Astrocyte (in vitro differentiated cells and primary cell): ENCODE measurements at regions not wholly inside any gene's neighbourhood (a gene's known extent, or its start where the extent isn't known, plus 50 kb on each side); places are given as distances from the start of the nearest gene placed in this dataset.

Experiments used
- DNase-seq: peaks from one replicate; pipeline ENCODE4 v3.0.0-alpha.2; 2010; ENCODE audit warnings: low read depth
- FAIRE-seq: peaks from 2 replicates; lab custom pipeline; 2011; peaks lifted over from hg19 to GRCh38; lab: Jason Lieb, UNC
- H2AFZ ChIP-seq: 2 replicates; pipeline ENCODE4 v1.6.0; 2012; ENCODE audit warnings: low read depth, low read length, inconsistent platforms
- H3K27ac ChIP-seq: 2 replicates; pipeline ENCODE4 v1.5.1; 2011; ENCODE audit warnings: low read depth, low read length, inconsistent platforms
- H3K27me3 ChIP-seq: 2 replicates; pipeline ENCODE4 v1.6.0; 2011; ENCODE audit warnings: low read length, inconsistent platforms; ENCODE audit not compliant: insufficient read depth
- H3K36me3 ChIP-seq: 2 replicates; pipeline ENCODE4 v1.5.1; 2011; ENCODE audit warnings: low read length, inconsistent platforms; ENCODE audit not compliant: insufficient read depth
- H3K4me1 ChIP-seq: 2 replicates; pipeline ENCODE4 v1.5.1; 2011; ENCODE audit warnings: low read length, inconsistent platforms; ENCODE audit not compliant: insufficient read depth
- H3K4me2 ChIP-seq: 2 replicates; pipeline ENCODE4 v1.6.0; 2012; ENCODE audit warnings: low read length, inconsistent platforms
- H3K4me3 ChIP-seq: 2 replicates; pipeline ENCODE4 v1.5.1; 2011; ENCODE audit warnings: low read depth, mild to moderate bottlenecking, low read length, inconsistent platforms; ENCODE audit not compliant: insufficient read depth
- H3K79me2 ChIP-seq: 2 replicates; pipeline ENCODE4 v1.6.0; 2012; ENCODE audit warnings: mild to moderate bottlenecking, low read length, inconsistent platforms; ENCODE audit not compliant: insufficient read depth
- H3K9ac ChIP-seq: 2 replicates; pipeline ENCODE4 v1.6.0; 2012; ENCODE audit warnings: mild to moderate bottlenecking, low read length, inconsistent platforms
- H3K9me3 ChIP-seq: 2 replicates; pipeline ENCODE4 v1.5.1; 2012; ENCODE audit warnings: low read depth, mild to moderate bottlenecking, low read length, inconsistent platforms; ENCODE audit not compliant: insufficient read depth
- H4K20me1 ChIP-seq: 2 replicates; pipeline ENCODE4 v1.6.0; 2012; ENCODE audit warnings: low read length, inconsistent platforms; ENCODE audit not compliant: insufficient read depth
- H3K27ac Mint-ChIP-seq: one replicate; pipeline ENCODE4 v1.8.0; 2021; ENCODE audit warnings: mild to moderate bottlenecking, mixed read lengths; ENCODE audit not compliant: unreplicated experiment
- H3K27me3 Mint-ChIP-seq: one replicate; pipeline ENCODE4 v1.8.0; 2021; ENCODE audit warnings: low read depth, mixed read lengths; ENCODE audit not compliant: unreplicated experiment
- H3K36me3 Mint-ChIP-seq: one replicate; pipeline ENCODE4 v1.8.0; 2021; ENCODE audit warnings: low read depth, mixed read lengths; ENCODE audit not compliant: unreplicated experiment
- H3K4me1 Mint-ChIP-seq: one replicate; pipeline ENCODE4 v1.8.0; 2021; ENCODE audit warnings: low read depth, mixed read lengths; ENCODE audit not compliant: unreplicated experiment
- H3K4me3 Mint-ChIP-seq: one replicate; pipeline ENCODE4 v1.8.0; 2021; ENCODE audit warnings: mild to moderate bottlenecking, moderate library complexity, mixed read lengths; ENCODE audit not compliant: unreplicated experiment
- H3K9me3 Mint-ChIP-seq: one replicate; pipeline ENCODE4 v1.8.0; 2021; ENCODE audit warnings: mild to moderate bottlenecking, mixed read lengths; ENCODE audit not compliant: unreplicated experiment
- CTCF ChIP-seq: IDR thresholded peaks from 2 replicates; pipeline ENCODE4 v1.5.1; 2011; ENCODE audit warnings: low read depth, mild to moderate bottlenecking, inconsistent platforms, low read length, moderate library complexity; ENCODE audit not compliant: insufficient read depth
- EZH2 ChIP-seq: IDR thresholded peaks from 2 replicates; pipeline ENCODE4 v1.6.1; 2012; ENCODE audit warnings: mild to moderate bottlenecking, low read length, inconsistent platforms; ENCODE audit not compliant: insufficient read depth

DNA sequence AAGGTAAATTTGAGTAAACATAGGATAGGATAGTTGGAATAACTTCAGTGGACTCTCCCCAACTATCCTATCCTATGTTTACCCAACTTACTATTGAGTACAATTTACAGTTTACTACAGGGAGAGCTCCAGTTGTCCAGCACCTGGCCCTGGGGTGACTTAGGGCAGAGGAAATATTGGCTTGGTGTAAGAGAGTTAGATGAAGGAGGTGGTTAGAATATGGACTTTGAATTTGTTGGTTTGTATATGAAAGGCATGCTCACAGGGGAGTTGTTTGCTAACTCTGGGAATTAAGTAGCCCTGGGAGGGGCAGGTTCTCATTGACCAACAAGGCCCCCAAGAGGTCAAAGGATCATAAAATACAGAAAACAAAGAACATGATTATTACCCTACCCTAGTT lies 497.7 kb downstream of the ARL4A start:
- TF ChIP-seq EZH2 (no peak), CTCF (no peak)
- Histone ChIP-seq H3K4me3 (no peak overlapping the region), H3K4me1 (no peaks in the 10 kb centered on the region), H3K9ac (no peak overlapping the region), H3K4me2 (no peak overlapping the region), H3K9me3 (no peaks in the 10 kb centered on the region), H2AFZ (no peak overlapping the region), H3K36me3 (no peaks in the 10 kb centered on the region), H3K79me2 (no peaks in the 10 kb centered on the region), H4K20me1 (no peaks in the 10 kb centered on the region), H3K27me3 (no peaks in the 10 kb centered on the region), H3K27ac (no peak overlapping the region)
- H3K4me1 Mint-ChIP-seq: peaks cover under 1% of the 10 kb centered on the region
- no peaks in the 10 kb centered on the region for H3K9me3 Mint-ChIP-seq
- no peak for FAIRE-seq
- DNase-seq: no peak
- H3K4me3 Mint-ChIP-seq: no peak overlapping the region
- H3K27ac Mint-ChIP-seq: no peak overlapping the region
- H3K27me3 Mint-ChIP-seq: no peaks in the 10 kb centered on the region
- no peaks in the 10 kb centered on the region for H3K36me3 Mint-ChIP-seq

GRCh38 chr7:13188236-13188805 lies 500.9 kb downstream of the ARL4A start:
- H3K27ac Mint-ChIP-seq: no peak overlapping the region
- FAIRE-seq (no peak), DNase-seq (no peak)
- Histone ChIP-seq H2AFZ (no peak overlapping the region), H3K9ac (no peak overlapping the region), H4K20me1 (no peaks in the 10 kb centered on the region), H3K79me2 (no peaks in the 10 kb centered on the region), H3K27me3 (no peaks in the 10 kb centered on the region), H3K36me3 (no peaks in the 10 kb centered on the region), H3K9me3 (no peaks in the 10 kb centered on the region), H3K4me1 (no peaks in the 10 kb centered on the region), H3K4me2 (no peak overlapping the region), H3K27ac (no peak overlapping the region), H3K4me3 (no peak overlapping the region)
- H3K4me1 Mint-ChIP-seq: no peaks in the 10 kb centered on the region
- H3K36me3 Mint-ChIP-seq: no peaks in the 10 kb centered on the region
- no peaks in the 10 kb centered on the region for H3K9me3 Mint-ChIP-seq
- no peak overlapping the region for H3K4me3 Mint-ChIP-seq
- TF ChIP-seq EZH2 (no peak), CTCF (no peak)
- no peaks in the 10 kb centered on the region for H3K27me3 Mint-ChIP-seq

- Histone ChIP-seq H3K4me1 (no peaks in the 10 kb centered on the region), H2AFZ (no peak overlapping the region), H3K9ac (no peak overlapping the region), H3K36me3 (no peaks in the 10 kb centered on the region), H4K20me1 (no peaks in the 10 kb centered on the region), H3K4me3 (no peak overlapping the region), H3K79me2 (no peaks in the 10 kb centered on the region), H3K4me2 (no peak overlapping the region), H3K27ac (no peak overlapping the region), H3K27me3 (no peaks in the 10 kb centered on the region), H3K9me3 (no peaks in the 10 kb centered on the region)
- Mint-ChIP-seq H3K9me3 (no peaks in the 10 kb centered on the region), H3K4me1 (no peaks in the 10 kb centered on the region), H3K36me3 (no peaks in the 10 kb centered on the region), H3K4me3 (no peak overlapping the region), H3K27me3 (no peaks in the 10 kb centered on the region), H3K27ac (no peak overlapping the region)
- FAIRE-seq (no peak), DNase-seq (no peak)
- no peak for TF ChIP-seq EZH2
- no peak for TF ChIP-seq CTCF
Observed at GRCh38 chr7:13188922-13189321, 501.5 kb downstream of the ARL4A start.
